Fibroblast of the aortic adventitia (primary cell): ENCODE measurements at regions not wholly inside any gene's neighbourhood (a gene's known extent, or its start where the extent isn't known, plus 50 kb on each side); places are given as distances from the start of the nearest gene placed in this dataset. TPM values are rescaled to one million over a fixed set of nuclear protein-coding genes. Genes with fewer than 3 reads are reported as not detected.

Experiments
- DNase-seq: peaks from one replicate; pipeline ENCODE4 v3.0.0-alpha.2; 2010; ENCODE audit warnings: low read depth
- H3K4me3 ChIP-seq: 2 replicates; pipeline ENCODE4 v1.5.1; 2011; ENCODE audit warnings: low read depth, mild to moderate bottlenecking, control low read depth, low read length, moderate library complexity
- CTCF ChIP-seq: IDR thresholded peaks from 2 replicates; pipeline ENCODE4 v1.5.1; 2011; ENCODE audit warnings: mild to moderate bottlenecking, low read length, control low read depth, inconsistent platforms; ENCODE audit not compliant: insufficient read depth
- small RNA-seq: library from RNA; depleted of rRNA; stranded (forward); fragments of <200 nt; gene quantifications from one replicate; pipeline ENCODE3, GENCODE V24; 2012

- TF ChIP-seq CTCF = no peak
- H3K4me3 ChIP-seq = no peak overlapping the region
- no peak for DNase-seq
Observed at GRCh38 chr6:90637320-90637719, 50.4 kb upstream of the MAP3K7 start.

Small RNA genes in the stretch of these regions (small RNA-seq; reads per million reads assigned to genes)
- gene MIR4643 (not detected), gene MTATP6P25 (not detected), gene MTCO1P56 (not detected), gene MTND4LP19 (not detected), gene RF00012 (not detected), gene RN7SL415P (not detected)
